GM18520 (cell line): ENCODE measurements at regions not wholly inside any gene's neighbourhood (a gene's known extent, or its start where the extent isn't known, plus 50 kb on each side); places are given as distances from the start of the nearest gene placed in this dataset.

Experiments
- ATAC-seq: cut with Tn5 transposase; IDR thresholded peaks from one replicate; pipeline ENCODE4 v1.9.1; 2021; ENCODE audit not compliant: unreplicated experiment

GRCh38 chr14:82511399-82511798 is 977.7 kb upstream of the SEL1L start:
- ATAC-seq: no peak

DNA sequence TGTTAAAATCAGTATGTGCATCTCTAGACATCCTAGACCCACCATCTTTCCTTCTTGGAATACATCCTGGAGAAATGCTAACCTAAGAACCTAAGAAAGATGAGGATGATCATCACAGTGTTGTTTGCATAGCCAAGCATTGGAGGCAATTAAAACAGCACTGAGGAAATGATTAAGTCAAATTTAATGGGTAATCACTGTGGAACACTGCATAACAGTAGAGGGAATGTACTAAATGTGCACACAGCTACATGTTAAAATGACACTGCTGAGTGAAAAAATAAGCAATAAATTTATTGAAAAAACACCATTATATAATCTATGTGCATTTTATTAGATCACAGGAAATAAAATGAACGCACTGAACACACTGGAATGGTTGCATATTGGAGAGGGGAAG is 987.1 kb upstream of the SEL1L start:
- no peak for ATAC-seq

GRCh38 chr14:82521191-82521590 is 987.5 kb upstream of the SEL1L start:
- ATAC-seq: no peak

DNA sequence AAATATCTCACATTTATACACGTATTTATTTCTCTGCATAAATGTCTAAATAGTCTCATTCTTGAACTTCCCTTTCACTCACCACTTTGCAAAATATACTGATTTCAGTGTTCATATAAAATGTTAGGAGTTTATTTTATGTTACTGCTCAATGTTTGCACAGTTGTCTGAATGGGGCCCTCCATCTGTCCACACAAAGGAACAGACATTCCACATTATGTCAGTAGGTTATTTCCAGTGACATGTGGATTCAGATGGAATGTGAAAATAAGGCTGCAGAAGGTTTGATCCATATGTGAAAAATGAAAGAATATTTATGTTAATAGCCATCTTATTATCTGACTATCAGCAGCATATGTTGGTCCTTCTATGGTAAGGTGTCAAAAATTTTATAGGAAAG is 994.4 kb upstream of the SEL1L start:
- no peak for ATAC-seq

DNA sequence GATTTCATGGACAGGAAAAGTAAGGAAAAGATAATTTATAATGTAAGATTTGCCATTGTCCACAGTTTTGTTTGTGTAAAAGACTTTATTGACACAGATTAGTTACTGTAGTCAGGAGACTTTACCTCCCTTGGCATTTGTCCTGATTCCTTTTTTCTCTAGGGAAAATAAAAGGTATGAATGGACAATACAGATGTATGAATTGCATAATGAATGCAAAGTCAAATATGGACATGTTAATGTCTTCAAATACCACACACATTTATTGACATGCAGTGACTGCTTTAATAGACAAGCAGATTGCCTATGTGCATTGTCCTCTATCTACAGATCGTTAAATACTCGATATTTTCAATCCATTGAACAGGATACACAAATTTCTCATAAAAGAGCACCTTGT is 999.7 kb upstream of the SEL1L start:
- ATAC-seq: no peak

GRCh38 chr14:82536566-82536965 is 1002.9 kb upstream of the SEL1L start:
- no peak for ATAC-seq

GRCh38 chr14:82537831-82538230 is 1004.2 kb upstream of the SEL1L start:
- no peak for ATAC-seq

GRCh38 chr14:82546401-82546800 is 1012.7 kb upstream of the SEL1L start:
- no peak for ATAC-seq

GRCh38 chr14:82549306-82549990 is 1015.8 kb upstream of the SEL1L start:
- ATAC-seq: no peak

- ATAC-seq: no peak
Measured at GRCh38 chr14:82562881-82563280, 1029.2 kb upstream of the SEL1L start.

- no peak for ATAC-seq
Measured at GRCh38 chr14:82565825-82566224, 1032.2 kb upstream of the SEL1L start.

- no peak for ATAC-seq
Measured at GRCh38 chr14:82587226-82587625, 1053.6 kb upstream of the SEL1L start.

GRCh38 chr14:82595466-82595865 is 1061.8 kb upstream of the SEL1L start:
- no peak for ATAC-seq

GRCh38 chr14:82602794-82603193 is 1069.1 kb upstream of the SEL1L start:
- no peak for ATAC-seq

- no peak for ATAC-seq
Measured at GRCh38 chr14:82604819-82605218, 1071.2 kb upstream of the SEL1L start.

DNA sequence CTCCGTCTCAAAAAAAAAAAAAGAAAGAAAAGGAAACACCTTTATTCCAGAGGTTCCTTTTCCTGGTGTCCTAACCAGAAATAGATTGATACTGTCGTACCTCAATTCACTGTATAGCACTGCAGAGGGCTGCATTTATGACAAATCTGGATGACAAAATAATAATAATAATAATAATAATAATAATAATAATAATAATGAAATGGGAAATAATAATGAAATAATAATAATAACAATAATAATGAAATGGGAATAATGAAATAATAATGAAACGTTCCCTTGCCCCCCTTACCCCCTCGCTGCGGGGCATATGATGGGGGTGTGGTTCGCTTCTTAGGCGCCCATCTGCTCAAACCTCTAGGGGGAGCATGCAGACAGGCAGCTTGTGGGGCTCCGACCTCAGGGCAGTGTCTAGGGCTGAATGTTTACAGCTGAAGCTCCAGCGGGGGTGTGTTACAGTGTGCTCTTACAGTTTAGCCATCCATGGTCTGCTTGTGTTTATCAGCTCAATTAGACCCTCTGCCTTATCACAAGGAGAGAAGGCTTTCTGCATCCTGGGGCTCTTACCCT is 1088.3 kb upstream of the SEL1L start:
- no peak for ATAC-seq

GRCh38 chr14:82626156-82627066 is 1092.8 kb upstream of the SEL1L start:
- ATAC-seq: no peak

DNA sequence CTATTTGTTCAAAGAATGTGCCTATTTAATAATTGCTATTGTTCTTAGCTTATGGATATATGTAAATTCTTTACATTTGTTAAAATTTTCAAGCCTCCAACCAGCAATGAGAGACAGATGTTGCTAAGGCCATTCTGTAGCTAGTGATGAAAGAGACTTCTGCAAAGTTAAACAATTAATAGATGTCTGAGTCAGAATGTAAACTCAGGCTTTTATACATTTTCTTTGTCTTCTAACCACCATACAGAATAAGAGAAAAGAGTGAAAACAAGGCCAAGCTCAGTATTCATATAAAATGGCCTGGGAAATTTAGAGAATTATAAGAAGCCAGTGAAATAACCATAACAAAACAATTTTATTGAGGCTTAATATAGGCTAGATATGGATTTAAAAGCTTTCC is 1102.3 kb upstream of the SEL1L start:
- ATAC-seq: no peak

GRCh38 chr14:82636426-82636825 is 1102.8 kb upstream of the SEL1L start:
- no peak for ATAC-seq

DNA sequence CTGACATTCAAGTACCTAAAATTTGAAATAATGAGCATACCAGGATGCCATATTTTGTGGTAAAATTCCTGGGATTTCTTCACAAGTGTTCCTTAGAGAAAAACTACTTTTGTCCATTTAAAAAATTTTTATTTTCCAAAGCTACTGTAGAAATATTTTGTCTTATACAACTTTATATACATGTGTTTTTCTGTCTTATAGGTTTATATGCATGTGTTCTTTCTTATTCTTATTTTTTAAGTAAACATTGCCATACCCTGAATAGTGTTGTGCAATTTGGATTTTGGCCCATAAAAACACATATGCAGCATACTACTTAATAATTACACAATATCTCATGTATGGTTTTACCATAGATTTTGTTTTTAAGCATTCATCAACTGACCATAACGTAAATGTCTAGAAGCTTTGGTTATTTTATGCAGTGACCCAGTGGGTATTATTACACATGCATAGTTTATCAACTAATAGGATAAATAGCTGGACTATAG is 1107.4 kb upstream of the SEL1L start:
- no peak for ATAC-seq

DNA sequence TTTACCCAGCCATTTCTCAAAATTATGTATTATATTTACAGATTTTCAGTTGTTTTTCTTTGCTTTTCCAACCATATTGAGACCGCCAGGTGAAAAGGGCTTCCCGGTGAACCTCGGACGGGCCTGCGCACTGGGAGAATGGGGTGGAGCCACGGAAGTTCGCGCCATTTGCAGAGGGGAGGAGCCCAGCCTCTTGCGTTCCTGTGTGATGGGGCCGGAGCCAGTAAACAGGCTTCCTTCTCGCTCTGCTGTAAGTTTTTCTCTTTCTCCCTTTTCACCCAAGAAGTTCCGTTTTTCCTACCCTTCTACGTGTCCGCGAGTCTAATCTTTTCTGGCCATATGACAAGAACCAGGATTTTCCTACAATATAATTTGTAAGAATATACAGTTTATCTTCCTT is 1108.8 kb upstream of the SEL1L start:
- no peak for ATAC-seq
